Natural killer cell (primary cell): ENCODE measurements at regions not wholly inside any gene's neighbourhood (a gene's known extent, or its start where the extent isn't known, plus 50 kb on each side); places are given as distances from the start of the nearest gene placed in this dataset.

Experiments used
- ATAC-seq, 3 donors: fragments of 150-1000 bp in 2 of 3; fragments of 200-7000 bp in 1 of 3; cut with Tn5 transposase; 1 replicate in 1 of 3; 2 replicates in 2 of 3; pipeline ENCODE4 v1.10.0; 2021; ENCODE audit warnings: mild to moderate bottlenecking in 2 of 3, moderate library complexity in 2 of 3
- DNase-seq, 2 donors: peaks; one replicate each; pipeline versions ENCODE4 v3.0.0 to v3.0.0-alpha.2; 2013 to 2021; ENCODE audit warnings: mixed read lengths in 1 of 2
- H3K27ac ChIP-seq: one replicate; pipeline ENCODE4 v1.5.1; 2013; ENCODE audit warnings: mild to moderate bottlenecking, low read length
- H3K27me3 ChIP-seq: one replicate; pipeline ENCODE4 v1.6.1; 2013; ENCODE audit warnings: low read length; ENCODE audit not compliant: control insufficient read depth, insufficient read depth
- H3K36me3 ChIP-seq: one replicate; pipeline ENCODE4 v1.6.1; 2013; ENCODE audit warnings: low read length; ENCODE audit not compliant: control insufficient read depth, insufficient read depth
- H3K4me1 ChIP-seq: one replicate; pipeline ENCODE4 v1.6.1; 2013; ENCODE audit warnings: low read length; ENCODE audit not compliant: control insufficient read depth, insufficient read depth
- H3K4me3 ChIP-seq: one replicate; pipeline ENCODE4 v1.5.1; 2013; ENCODE audit warnings: low read length
- H3K9me3 ChIP-seq: one replicate; pipeline ENCODE4 v1.6.1; 2013; ENCODE audit warnings: low read length; ENCODE audit not compliant: control insufficient read depth, insufficient read depth
- H3K27ac Mint-ChIP-seq, 2 donors: one replicate each; pipeline ENCODE4 v1.8.0; 2022; ENCODE audit warnings: mild to moderate bottlenecking in 2 of 2, mixed read lengths in 2 of 2, moderate library complexity in 1 of 2
- H3K27me3 Mint-ChIP-seq, 2 donors: one replicate each; pipeline ENCODE4 v1.8.0; 2022; ENCODE audit warnings: low read depth in 2 of 2, mixed read lengths in 2 of 2
- H3K36me3 Mint-ChIP-seq: one replicate; pipeline ENCODE4 v1.8.0; 2022; ENCODE audit warnings: mixed read lengths
- H3K4me1 Mint-ChIP-seq, 2 donors: one replicate each; pipeline ENCODE4 v1.8.0; 2022; ENCODE audit warnings: mixed read lengths in 2 of 2
- H3K4me3 Mint-ChIP-seq: one replicate; pipeline ENCODE4 v1.8.0; 2022; ENCODE audit warnings: mild to moderate bottlenecking, moderate library complexity, mixed read lengths
- H3K9me3 Mint-ChIP-seq, 2 donors: one replicate each; pipeline ENCODE4 v1.8.0; 2022; ENCODE audit warnings: mixed read lengths in 2 of 2
- CTCF ChIP-seq: fragments of 200-600 bp; IDR thresholded peaks from one replicate; pipeline ENCODE4 v1.8.0; 2022; ENCODE audit warnings: antibody characterized with exemption
- WGBS: methylation state at CpG from one replicate; pipeline ENCODE4 v1.1.7; 2013; ENCODE audit warnings: missing lambda C conversion rate; ENCODE audit not compliant: insufficient coverage; 5-methylcytosine and 5-hydroxymethylcytosine counted together
- intact Hi-C: fragments of 100-400 bp; cut with micrococcal nuclease; formaldehyde crosslinking; loops from one replicate; pipeline ENCODE4 v1.14.2; 2022

GRCh38 chr2:34242763-34243123, 643.6 kb upstream of the FAM98A start:
- no peaks in the 10 kb centered on the region for H3K36me3 ChIP-seq
- no peak for TF ChIP-seq CTCF
- no peaks in the 10 kb centered on the region for H3K27me3 ChIP-seq
- intact Hi-C loops = no loop called here
- no peaks in the 10 kb centered on the region for H3K27me3 Mint-ChIP-seq
- ATAC-seq (no peak), DNase-seq (no peak)
- no peak overlapping the region for H3K27ac Mint-ChIP-seq
- no peaks in the 10 kb centered on the region for H3K4me1 ChIP-seq
- H3K4me1 Mint-ChIP-seq = no peaks in the 10 kb centered on the region
- no peaks in the 10 kb centered on the region for H3K36me3 Mint-ChIP-seq
- H3K27ac ChIP-seq = no peak overlapping the region
- no peak overlapping the region for H3K4me3 Mint-ChIP-seq
- H3K4me3 ChIP-seq = no peak overlapping the region
- WGBS = 54% methylated on average over 3 of the region's 3 CpGs
- peaks cover 7 to 8% of the 10 kb centered on the region in 2 donors for H3K9me3 Mint-ChIP-seq
- peaks cover 4% of the 10 kb centered on the region for H3K9me3 ChIP-seq

GRCh38 chr2:34241905-34242762, 643.0 kb upstream of the FAM98A start:
- Mint-ChIP-seq H3K9me3 (peaks cover 5 to 7% of the 10 kb centered on the region in 2 donors), H3K27me3 (no peaks in the 10 kb centered on the region), H3K4me3 (no peak overlapping the region), H3K36me3 (no peaks in the 10 kb centered on the region), H3K27ac (no peak overlapping the region), H3K4me1 (no peaks in the 10 kb centered on the region)
- no peak overlapping the region for H3K27ac ChIP-seq
- no peak for ATAC-seq
- intact Hi-C loops = no loop called here
- WGBS = 89% methylated on average over 6 of the region's 6 CpGs
- no peaks in the 10 kb centered on the region for H3K36me3 ChIP-seq
- H3K27me3 ChIP-seq = no peaks in the 10 kb centered on the region
- no peaks in the 10 kb centered on the region for H3K4me1 ChIP-seq
- H3K9me3 ChIP-seq = peaks cover 4% of the 10 kb centered on the region
- no peak overlapping the region for H3K4me3 ChIP-seq
- no peak for TF ChIP-seq CTCF
- no peak for DNase-seq

GRCh38 chr2:34239511-34239910, 640.4 kb upstream of the FAM98A start:
- H3K36me3 ChIP-seq = no peaks in the 10 kb centered on the region
- no peaks in the 10 kb centered on the region for H3K4me1 Mint-ChIP-seq
- H3K4me3 Mint-ChIP-seq = no peak overlapping the region
- no peaks in the 10 kb centered on the region for H3K36me3 Mint-ChIP-seq
- DNase-seq (no peak), ATAC-seq (no peak)
- TF ChIP-seq CTCF = no peak
- WGBS = no CpG with 5 or more reads among the region's 1 CpG
- intact Hi-C loops = no loop called here
- H3K4me1 ChIP-seq = no peaks in the 10 kb centered on the region
- H3K4me3 ChIP-seq = no peak overlapping the region
- no peaks in the 10 kb centered on the region for H3K27me3 Mint-ChIP-seq
- no peak overlapping the region for H3K27ac Mint-ChIP-seq
- H3K27me3 ChIP-seq = no peaks in the 10 kb centered on the region
- H3K27ac ChIP-seq = no peak overlapping the region
- peaks cover 4% of the 10 kb centered on the region for H3K9me3 ChIP-seq
- H3K9me3 Mint-ChIP-seq = peaks cover 6 to 14% of the 10 kb centered on the region in 2 donors

GRCh38 chr2:34234823-34235222, 635.7 kb upstream of the FAM98A start:
- peaks cover 5 to 12% of the 10 kb centered on the region in 2 donors for H3K9me3 Mint-ChIP-seq
- TF ChIP-seq CTCF = no peak
- no peak overlapping the region for H3K27ac Mint-ChIP-seq
- intact Hi-C loops = no loop called here
- Histone ChIP-seq H3K36me3 (no peaks in the 10 kb centered on the region), H3K27me3 (no peaks in the 10 kb centered on the region), H3K4me3 (no peak overlapping the region), H3K4me1 (no peaks in the 10 kb centered on the region), H3K9me3 (peaks cover 4% of the 10 kb centered on the region), H3K27ac (no peak overlapping the region)
- no peaks in the 10 kb centered on the region for H3K36me3 Mint-ChIP-seq
- WGBS = 87% methylated on average over 1 of the region's 3 CpGs
- no peak for ATAC-seq
- H3K4me1 Mint-ChIP-seq = no peaks in the 10 kb centered on the region
- no peak overlapping the region for H3K4me3 Mint-ChIP-seq
- DNase-seq = no peak
- H3K27me3 Mint-ChIP-seq = no peaks in the 10 kb centered on the region
